ENCODE measurements at regions not wholly inside any gene's neighbourhood (a gene's known extent, or its start where the extent isn't known, plus 50 kb on each side); places are given as distances from the start of the nearest gene placed in this dataset.

DNA sequence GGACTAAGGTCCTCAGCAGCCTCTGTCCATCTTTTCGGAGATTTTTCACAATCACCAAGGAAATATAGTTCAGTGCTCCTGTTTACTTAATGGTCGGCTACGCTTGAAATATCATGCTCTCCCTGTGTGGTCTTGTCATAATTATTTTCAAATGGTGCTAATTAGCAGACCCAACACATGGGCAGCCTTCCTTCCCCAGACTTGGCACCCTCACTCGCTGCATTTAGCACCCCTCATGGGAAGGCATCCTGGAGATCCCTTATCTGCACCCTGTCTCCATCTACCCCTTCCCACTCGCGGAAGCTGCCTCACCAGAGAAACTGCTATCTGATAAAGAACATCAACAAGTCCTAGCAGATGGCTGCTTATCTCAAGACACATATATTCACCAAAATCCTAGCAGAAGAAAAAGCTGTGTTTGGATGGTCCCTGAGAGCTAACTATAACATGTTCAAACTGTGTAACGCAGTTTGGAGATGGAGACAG lies 131.0 kb upstream of the ESR1 start:
- Histone ChIP-seq H3K9me3 (ENCODE audit: insufficient read depth, low read length, severe bottlenecking) (no peaks in the 10 kb centered on the region), H3K4me3 (ENCODE audit: low read depth in 1 of 2, low read length in 2 of 2) (no peak overlapping the region), H3K4me2 (ENCODE audit: insufficient read depth, low read length) (no peak overlapping the region), H3K79me2 (ENCODE audit: insufficient read depth, low read length) (no peaks in the 10 kb centered on the region), H3K9ac (ENCODE audit: low read depth, low read length) (no peak overlapping the region), H2AFZ (ENCODE audit: low read depth, low read length) (no peak overlapping the region), H4K20me1 (ENCODE audit: insufficient read depth, low read length) (no peaks in the 10 kb centered on the region), H3K27me3 (ENCODE audit: insufficient read depth, low read length, poor library complexity) (no peaks in the 10 kb centered on the region), H3K36me3 (ENCODE audit: insufficient read depth, low read length) (no peaks in the 10 kb centered on the region), H3K27ac (ENCODE audit: low read length) (no peak overlapping the region), H3K4me1 (ENCODE audit: insufficient read depth, low read length) (no peaks in the 10 kb centered on the region)
- no peak for TF ChIP-seq EZH2 (IDR thresholded peaks at IDR 0.05; ENCODE audit: borderline replicate concordance, low read depth, low read length, severe bottlenecking)
- TF ChIP-seq, protein P1, sequence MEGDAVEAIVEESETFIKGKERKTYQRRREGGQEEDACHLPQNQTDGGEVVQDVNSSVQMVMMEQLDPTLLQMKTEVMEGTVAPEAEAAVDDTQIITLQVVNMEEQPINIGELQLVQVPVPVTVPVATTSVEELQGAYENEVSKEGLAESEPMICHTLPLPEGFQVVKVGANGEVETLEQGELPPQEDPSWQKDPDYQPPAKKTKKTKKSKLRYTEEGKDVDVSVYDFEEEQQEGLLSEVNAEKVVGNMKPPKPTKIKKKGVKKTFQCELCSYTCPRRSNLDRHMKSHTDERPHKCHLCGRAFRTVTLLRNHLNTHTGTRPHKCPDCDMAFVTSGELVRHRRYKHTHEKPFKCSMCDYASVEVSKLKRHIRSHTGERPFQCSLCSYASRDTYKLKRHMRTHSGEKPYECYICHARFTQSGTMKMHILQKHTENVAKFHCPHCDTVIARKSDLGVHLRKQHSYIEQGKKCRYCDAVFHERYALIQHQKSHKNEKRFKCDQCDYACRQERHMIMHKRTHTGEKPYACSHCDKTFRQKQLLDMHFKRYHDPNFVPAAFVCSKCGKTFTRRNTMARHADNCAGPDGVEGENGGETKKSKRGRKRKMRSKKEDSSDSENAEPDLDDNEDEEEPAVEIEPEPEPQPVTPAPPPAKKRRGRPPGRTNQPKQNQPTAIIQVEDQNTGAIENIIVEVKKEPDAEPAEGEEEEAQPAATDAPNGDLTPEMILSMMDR (IDR thresholded peaks at IDR 0.05; ENCODE audit: borderline replicate concordance, extremely low read depth, low read length, poor library complexity, severe bottlenecking), result no peak
- ATAC-seq (ENCODE audit: insufficient read depth, low read depth) (no peak), DNase-seq (no peak)

- H3K9ac ChIP-seq (ENCODE audit: low read depth, low read length), result no peak overlapping the region
- no peaks in the 10 kb centered on the region for H3K79me2 ChIP-seq (ENCODE audit: insufficient read depth, low read length)
- TF ChIP-seq, protein P1 (IDR thresholded peaks at IDR 0.05; ENCODE audit: borderline replicate concordance, extremely low read depth, low read length, poor library complexity, severe bottlenecking), result no peak
- no peak for TF ChIP-seq EZH2 (IDR thresholded peaks at IDR 0.05; ENCODE audit: borderline replicate concordance, low read depth, low read length, severe bottlenecking)
- ATAC-seq (ENCODE audit: insufficient read depth, low read depth) (no peak), DNase-seq (no peak)
- H3K4me1 ChIP-seq (ENCODE audit: insufficient read depth, low read length), result no peaks in the 10 kb centered on the region
- no peaks in the 10 kb centered on the region for H4K20me1 ChIP-seq (ENCODE audit: insufficient read depth, low read length)
- no peaks in the 10 kb centered on the region for H3K27me3 ChIP-seq (ENCODE audit: insufficient read depth, low read length, poor library complexity)
- no peak overlapping the region for H3K4me3 ChIP-seq (ENCODE audit: low read depth in 1 of 2, low read length in 2 of 2)
- H3K36me3 ChIP-seq (ENCODE audit: insufficient read depth, low read length), result no peaks in the 10 kb centered on the region
- no peak overlapping the region for H3K4me2 ChIP-seq (ENCODE audit: insufficient read depth, low read length)
- no peak overlapping the region for H2AFZ ChIP-seq (ENCODE audit: low read depth, low read length)
- no peak overlapping the region for H3K27ac ChIP-seq (ENCODE audit: low read length)
- no peaks in the 10 kb centered on the region for H3K9me3 ChIP-seq (ENCODE audit: insufficient read depth, low read length, severe bottlenecking)
These were observed 130.1 kb upstream of the ESR1 start for GRCh38 chr6:151677404-151677803.

DNA sequence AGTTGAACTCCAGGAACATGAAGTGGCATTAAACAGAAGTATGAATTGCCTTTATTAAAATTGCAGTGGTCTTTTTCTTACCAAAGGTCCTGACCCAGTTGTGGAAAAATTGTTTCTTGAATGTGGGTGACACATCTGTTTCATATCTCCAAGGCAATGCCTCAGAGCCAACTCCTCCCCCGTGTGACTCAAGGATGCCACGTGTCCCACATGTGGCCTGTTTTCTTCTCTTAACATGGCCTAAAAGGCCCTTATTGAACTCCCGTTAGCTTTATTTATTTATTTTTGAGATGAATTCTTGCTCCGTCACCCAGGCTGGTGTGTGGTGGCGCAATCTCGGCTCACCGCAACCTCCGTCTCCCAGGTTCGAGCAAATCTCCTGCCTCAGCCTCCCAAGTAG lies 128.4 kb upstream of the ESR1 start:
- DNase-seq (no peak), ATAC-seq (ENCODE audit: insufficient read depth, low read depth) (no peak)
- no peaks in the 10 kb centered on the region for H3K36me3 ChIP-seq (ENCODE audit: insufficient read depth, low read length)
- no peaks in the 10 kb centered on the region for H4K20me1 ChIP-seq (ENCODE audit: insufficient read depth, low read length)
- H2AFZ ChIP-seq (ENCODE audit: low read depth, low read length), result no peak overlapping the region
- H3K9me3 ChIP-seq (ENCODE audit: insufficient read depth, low read length, severe bottlenecking), result no peaks in the 10 kb centered on the region
- H3K4me2 ChIP-seq (ENCODE audit: insufficient read depth, low read length), result no peak overlapping the region
- TF ChIP-seq, protein P1 (IDR thresholded peaks at IDR 0.05; ENCODE audit: borderline replicate concordance, extremely low read depth, low read length, poor library complexity, severe bottlenecking), result no peak
- TF ChIP-seq EZH2 (IDR thresholded peaks at IDR 0.05; ENCODE audit: borderline replicate concordance, low read depth, low read length, severe bottlenecking), result no peak
- H3K79me2 ChIP-seq (ENCODE audit: insufficient read depth, low read length), result no peaks in the 10 kb centered on the region
- H3K9ac ChIP-seq (ENCODE audit: low read depth, low read length), result no peak overlapping the region
- H3K4me3 ChIP-seq (ENCODE audit: low read depth in 1 of 2, low read length in 2 of 2), result no peak overlapping the region
- no peaks in the 10 kb centered on the region for H3K4me1 ChIP-seq (ENCODE audit: insufficient read depth, low read length)
- H3K27me3 ChIP-seq (ENCODE audit: insufficient read depth, low read length, poor library complexity), result no peaks in the 10 kb centered on the region
- no peak overlapping the region for H3K27ac ChIP-seq (ENCODE audit: low read length)

GRCh38 chr6:151679941-151680340 lies 127.5 kb upstream of the ESR1 start:
- Histone ChIP-seq H3K4me2 (ENCODE audit: insufficient read depth, low read length) (no peak overlapping the region), H2AFZ (ENCODE audit: low read depth, low read length) (no peak overlapping the region)
- no peak for ATAC-seq (ENCODE audit: insufficient read depth, low read depth)

More at GRCh38 chr6:151679941-151680340, 127.5 kb upstream of the ESR1 start:
- no peak for TF ChIP-seq EZH2 (IDR thresholded peaks at IDR 0.05; ENCODE audit: borderline replicate concordance, low read depth, low read length, severe bottlenecking)
- TF ChIP-seq, protein P1 (IDR thresholded peaks at IDR 0.05; ENCODE audit: borderline replicate concordance, extremely low read depth, low read length, poor library complexity, severe bottlenecking), result no peak
- H4K20me1 ChIP-seq (ENCODE audit: insufficient read depth, low read length), result no peaks in the 10 kb centered on the region
- no peak for DNase-seq
- no peak overlapping the region for H3K9ac ChIP-seq (ENCODE audit: low read depth, low read length)
- no peaks in the 10 kb centered on the region for H3K79me2 ChIP-seq (ENCODE audit: insufficient read depth, low read length)
- H3K4me3 ChIP-seq (ENCODE audit: low read depth in 1 of 2, low read length in 2 of 2), result no peak overlapping the region
- H3K27ac ChIP-seq (ENCODE audit: low read length), result no peak overlapping the region
- no peaks in the 10 kb centered on the region for H3K9me3 ChIP-seq (ENCODE audit: insufficient read depth, low read length, severe bottlenecking)
- H3K4me1 ChIP-seq (ENCODE audit: insufficient read depth, low read length), result no peaks in the 10 kb centered on the region
- H3K27me3 ChIP-seq (ENCODE audit: insufficient read depth, low read length, poor library complexity), result no peaks in the 10 kb centered on the region
- no peaks in the 10 kb centered on the region for H3K36me3 ChIP-seq (ENCODE audit: insufficient read depth, low read length)

All from DND-41 (cell line).